ENCODE measurements at regions not wholly inside any gene's neighbourhood (a gene's known extent, or its start where the extent isn't known, plus 50 kb on each side); places are given as distances from the start of the nearest gene placed in this dataset.

GRCh38 chr20:24318569-24319352 lies 150.7 kb upstream of the SYNDIG1 start:
- TF ChIP-seq, protein P1, sequence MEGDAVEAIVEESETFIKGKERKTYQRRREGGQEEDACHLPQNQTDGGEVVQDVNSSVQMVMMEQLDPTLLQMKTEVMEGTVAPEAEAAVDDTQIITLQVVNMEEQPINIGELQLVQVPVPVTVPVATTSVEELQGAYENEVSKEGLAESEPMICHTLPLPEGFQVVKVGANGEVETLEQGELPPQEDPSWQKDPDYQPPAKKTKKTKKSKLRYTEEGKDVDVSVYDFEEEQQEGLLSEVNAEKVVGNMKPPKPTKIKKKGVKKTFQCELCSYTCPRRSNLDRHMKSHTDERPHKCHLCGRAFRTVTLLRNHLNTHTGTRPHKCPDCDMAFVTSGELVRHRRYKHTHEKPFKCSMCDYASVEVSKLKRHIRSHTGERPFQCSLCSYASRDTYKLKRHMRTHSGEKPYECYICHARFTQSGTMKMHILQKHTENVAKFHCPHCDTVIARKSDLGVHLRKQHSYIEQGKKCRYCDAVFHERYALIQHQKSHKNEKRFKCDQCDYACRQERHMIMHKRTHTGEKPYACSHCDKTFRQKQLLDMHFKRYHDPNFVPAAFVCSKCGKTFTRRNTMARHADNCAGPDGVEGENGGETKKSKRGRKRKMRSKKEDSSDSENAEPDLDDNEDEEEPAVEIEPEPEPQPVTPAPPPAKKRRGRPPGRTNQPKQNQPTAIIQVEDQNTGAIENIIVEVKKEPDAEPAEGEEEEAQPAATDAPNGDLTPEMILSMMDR (IDR thresholded peaks at IDR 0.05; ENCODE audit: low read depth, low read length), result no peak
- Histone ChIP-seq H3K27ac (ENCODE audit: low read depth, low read length) (no peak overlapping the region), H3K4me3 (ENCODE audit: low read depth, low read length) (no peak overlapping the region), H3K9me3 (ENCODE audit: control insufficient read depth, insufficient read depth, low read length) (no peaks in the 10 kb centered on the region), H3K27me3 (ENCODE audit: control insufficient read depth, insufficient read depth, low read length) (no peaks in the 10 kb centered on the region)
- DNase-seq (ENCODE audit: low read depth, low spot score), result no peak
- ChIA-PET CTCF (no interaction called here), POLR2A (no interaction called here)

GRCh38 chr20:24317224-24317623 lies 152.2 kb upstream of the SYNDIG1 start:
- H3K27ac ChIP-seq (ENCODE audit: low read depth, low read length), result no peak overlapping the region
- no peaks in the 10 kb centered on the region for H3K27me3 ChIP-seq (ENCODE audit: control insufficient read depth, insufficient read depth, low read length)
- ChIA-PET CTCF (no interaction called here), POLR2A (no interaction called here)
- no peak overlapping the region for H3K4me3 ChIP-seq (ENCODE audit: low read depth, low read length)
- TF ChIP-seq, protein P1 (IDR thresholded peaks at IDR 0.05; ENCODE audit: low read depth, low read length), result no peak
- DNase-seq (ENCODE audit: low read depth, low spot score), result no peak
- H3K9me3 ChIP-seq (ENCODE audit: control insufficient read depth, insufficient read depth, low read length), result no peaks in the 10 kb centered on the region

- no peak overlapping the region for H3K4me3 ChIP-seq (ENCODE audit: low read depth, low read length)
- DNase-seq (ENCODE audit: low read depth, low spot score), result no peak
- CTCF ChIA-PET, result no interaction called here
- H3K27ac ChIP-seq (ENCODE audit: low read depth, low read length), result no peak overlapping the region
- POLR2A ChIA-PET, result no interaction called here
- TF ChIP-seq, protein P1 (IDR thresholded peaks at IDR 0.05; ENCODE audit: low read depth, low read length), result no peak
- no peaks in the 10 kb centered on the region for H3K9me3 ChIP-seq (ENCODE audit: control insufficient read depth, insufficient read depth, low read length)
- no peaks in the 10 kb centered on the region for H3K27me3 ChIP-seq (ENCODE audit: control insufficient read depth, insufficient read depth, low read length)
These were observed 152.7 kb upstream of the SYNDIG1 start for GRCh38 chr20:24316731-24317130.

DNA sequence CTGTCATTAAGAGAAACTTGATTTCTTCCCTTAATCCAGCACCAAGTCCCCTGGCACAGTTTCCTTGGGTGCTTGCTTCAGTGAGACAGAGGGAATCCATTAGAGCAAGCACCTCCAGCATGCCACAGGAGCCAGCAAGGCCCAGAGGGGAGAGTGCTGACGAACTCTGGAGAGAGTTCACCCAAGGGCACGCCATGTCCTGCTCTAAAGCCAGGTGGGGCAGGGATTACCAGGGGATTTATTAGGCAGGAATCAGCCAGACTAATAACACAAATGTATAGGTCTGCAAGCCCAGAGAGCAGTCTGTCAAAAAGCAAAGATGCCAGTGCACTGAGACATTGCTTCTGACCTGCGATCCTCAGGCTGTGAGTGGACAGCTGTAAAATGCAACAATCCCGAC lies 155.4 kb upstream of the SYNDIG1 start:
- POLR2A ChIA-PET, result no interaction called here
- H3K27me3 ChIP-seq (ENCODE audit: control insufficient read depth, insufficient read depth, low read length), result no peaks in the 10 kb centered on the region
- TF ChIP-seq, protein P1 (IDR thresholded peaks at IDR 0.05; ENCODE audit: low read depth, low read length), result no peak
- no peak for DNase-seq (ENCODE audit: low read depth, low spot score)
- H3K27ac ChIP-seq (ENCODE audit: low read depth, low read length), result no peak overlapping the region
- CTCF ChIA-PET, result no interaction called here
- H3K9me3 ChIP-seq (ENCODE audit: control insufficient read depth, insufficient read depth, low read length), result no peaks in the 10 kb centered on the region
- H3K4me3 ChIP-seq (ENCODE audit: low read depth, low read length), result no peak overlapping the region

DNA sequence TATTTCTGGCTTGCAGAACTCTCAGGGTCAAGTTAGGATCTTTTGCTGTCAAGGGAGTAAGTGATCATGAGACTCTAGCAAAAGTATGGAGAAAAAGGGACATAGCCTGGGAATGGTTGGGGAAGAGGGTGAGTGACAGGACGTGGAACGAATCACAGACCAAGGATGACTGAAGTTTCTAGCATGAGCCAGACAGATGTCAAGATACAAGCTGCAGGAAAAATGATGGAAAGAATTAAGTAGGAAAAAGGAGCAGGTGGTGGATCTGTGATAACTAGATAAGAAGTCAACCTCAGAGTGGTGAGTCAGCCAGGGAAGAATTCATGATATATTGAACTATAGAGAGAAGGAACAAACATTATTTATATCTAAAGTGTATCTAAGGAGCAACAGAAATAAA lies 159.8 kb upstream of the SYNDIG1 start:
- no peak overlapping the region for H3K27ac ChIP-seq (ENCODE audit: low read depth, low read length)
- H3K9me3 ChIP-seq (ENCODE audit: control insufficient read depth, insufficient read depth, low read length), result no peaks in the 10 kb centered on the region
- H3K4me3 ChIP-seq (ENCODE audit: low read depth, low read length), result no peak overlapping the region
- no peaks in the 10 kb centered on the region for H3K27me3 ChIP-seq (ENCODE audit: control insufficient read depth, insufficient read depth, low read length)
- no peak for DNase-seq (ENCODE audit: low read depth, low spot score)
- TF ChIP-seq, protein P1 (IDR thresholded peaks at IDR 0.05; ENCODE audit: low read depth, low read length), result no peak
- ChIA-PET POLR2A (no interaction called here), CTCF (no interaction called here)
